GM23248 (cell line): ENCODE measurements at regions not wholly inside any gene's neighbourhood (a gene's known extent, or its start where the extent isn't known, plus 50 kb on each side); places are given as distances from the start of the nearest gene placed in this dataset.

Experiments used
- EZH2 ChIP-seq: fragments of 200-600 bp; sonication (generic); IDR thresholded peaks from 2 replicates; pipeline ENCODE4 v1.6.1; 2018; ENCODE audit warnings: antibody characterized with exemption, mild to moderate bottlenecking; ENCODE audit not compliant: insufficient read depth, poor library complexity, severe bottlenecking
- EZH2phosphoT487 ChIP-seq: fragments of 200-600 bp; sonication (generic); IDR thresholded peaks from 2 replicates; pipeline ENCODE4 v1.6.1; 2018; ENCODE audit warnings: antibody characterized with exemption, moderate library complexity, mild to moderate bottlenecking, low read depth; ENCODE audit not compliant: insufficient read depth

- TF ChIP-seq EZH2 (no peak), EZH2phosphoT487 (no peak)
Observed at GRCh38 chr2:37781028-37781427, 109.6 kb upstream of the CDC42EP3 start.
